GM19099 (cell line): ENCODE measurements at regions not wholly inside any gene's neighbourhood (a gene's known extent, or its start where the extent isn't known, plus 50 kb on each side); places are given as distances from the start of the nearest gene placed in this dataset.

ENCODE experiments used
- POLR2A ChIP-seq: IDR thresholded peaks from 3 replicates; pipeline ENCODE4 v1.6.1; 2011; ENCODE audit warnings: low read depth; ENCODE audit not compliant: insufficient read length; ENCODE audit errors: extremely low read depth

- no peak for TF ChIP-seq POLR2A
Observed at GRCh38 chr1:82158981-82159380, 358.2 kb downstream of the ADGRL2 start.

DNA sequence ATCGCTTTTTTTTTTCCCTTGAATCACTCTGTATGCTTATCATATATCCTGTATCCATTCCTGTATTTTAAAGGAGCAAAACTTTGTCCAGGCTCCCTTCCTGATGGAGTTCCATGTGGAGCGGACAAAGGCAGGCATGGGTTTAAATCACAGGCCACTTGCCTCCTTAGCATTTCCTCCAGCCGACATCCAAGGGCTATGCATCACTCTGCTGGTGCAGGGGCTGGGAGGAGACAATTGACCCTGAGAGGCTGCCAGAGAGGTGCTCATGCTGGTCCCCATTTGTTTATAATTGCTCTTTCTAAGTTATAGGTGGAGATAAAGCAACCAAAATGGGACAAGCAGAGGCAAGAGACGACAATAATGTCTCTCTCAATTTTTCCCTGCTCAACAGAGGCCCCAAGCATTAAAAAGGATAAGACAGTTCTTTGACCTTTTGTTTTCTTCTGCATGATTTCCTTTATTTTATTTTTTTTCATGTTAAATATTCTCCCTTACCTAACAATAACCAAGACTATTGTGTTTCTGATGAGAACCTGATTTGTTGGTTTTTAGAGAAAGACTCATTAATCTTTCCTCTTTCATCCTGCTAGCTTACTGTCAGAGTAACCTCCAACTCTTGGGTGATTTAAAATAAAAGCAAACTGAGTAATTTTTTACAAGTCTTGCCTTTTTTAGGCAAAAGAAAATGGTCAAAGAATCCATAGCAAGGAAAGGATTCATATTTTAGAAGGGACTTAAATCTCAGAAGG is 353.7 kb downstream of the ADGRL2 start:
- no peak for TF ChIP-seq POLR2A

GRCh38 chr1:82153752-82154151 is 353.0 kb downstream of the ADGRL2 start:
- no peak for TF ChIP-seq POLR2A

DNA sequence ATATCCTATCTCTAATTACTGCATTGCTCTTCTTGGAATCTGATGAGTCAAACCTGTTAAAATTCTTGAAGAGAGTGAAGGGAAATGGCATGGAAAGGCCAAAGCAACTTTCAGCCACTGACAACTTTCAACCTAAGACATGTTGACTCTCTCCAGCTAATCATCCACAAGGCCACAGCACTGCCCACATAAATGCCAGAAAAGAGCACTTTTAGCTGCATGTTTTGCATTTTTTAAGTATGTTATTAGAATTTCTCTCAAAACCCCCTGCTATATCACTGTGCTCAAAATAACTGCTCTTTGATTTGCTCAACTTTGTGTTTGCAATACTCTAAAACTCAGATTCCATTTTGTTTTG is 352.5 kb downstream of the ADGRL2 start:
- no peak for TF ChIP-seq POLR2A

GRCh38 chr1:82152356-82153271 is 351.9 kb downstream of the ADGRL2 start:
- TF ChIP-seq POLR2A: no peak

DNA sequence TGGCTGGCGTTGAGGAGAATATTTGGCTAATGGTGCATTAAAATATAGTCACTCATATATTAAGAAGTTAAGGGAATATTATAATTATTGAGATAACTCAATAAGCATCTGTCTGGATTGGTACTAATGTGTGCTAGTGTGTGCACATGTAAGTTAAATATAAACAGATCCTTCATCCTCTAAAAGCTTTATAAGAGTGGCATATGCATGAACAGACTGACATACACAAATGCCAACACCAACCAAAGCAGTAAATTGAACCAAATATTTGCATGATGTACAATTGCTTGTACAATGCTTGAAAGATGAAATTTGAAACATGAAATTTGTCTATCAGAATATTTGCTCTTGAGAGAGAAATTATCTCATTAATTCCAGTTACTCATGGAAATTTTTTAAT is 344.9 kb downstream of the ADGRL2 start:
- TF ChIP-seq POLR2A: no peak

DNA sequence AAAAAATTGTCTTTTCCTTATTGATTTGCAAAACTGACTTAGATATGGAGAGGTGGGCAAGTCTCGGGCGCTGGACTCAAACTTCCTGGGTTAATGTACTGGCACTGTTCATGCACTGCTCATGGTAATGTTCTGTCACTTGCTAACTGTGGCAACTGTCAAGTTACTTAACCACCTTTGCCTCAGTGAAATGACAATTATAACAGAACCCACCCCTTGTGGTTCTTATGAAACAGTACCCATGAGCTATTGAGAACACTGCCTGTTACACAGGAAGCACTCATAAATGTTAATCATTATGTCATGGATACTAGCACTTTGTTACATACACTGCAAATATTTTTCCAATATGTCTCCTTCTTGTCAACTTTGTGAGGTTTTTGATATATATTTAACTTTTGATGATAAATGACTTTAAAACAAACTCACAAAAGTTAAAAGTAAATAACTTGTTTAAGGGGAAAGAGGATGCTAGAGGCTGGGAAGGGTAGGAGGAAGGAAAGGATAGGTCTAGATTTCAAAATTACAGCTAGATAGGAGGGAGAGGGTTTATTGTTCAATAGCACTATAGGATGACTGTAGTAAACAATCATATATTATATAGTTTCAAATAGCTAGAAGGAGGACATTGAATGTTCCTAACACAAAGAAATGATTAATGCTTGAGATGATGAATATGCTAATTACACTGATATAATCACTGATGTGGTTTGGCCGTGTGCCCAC is 342.5 kb downstream of the ADGRL2 start:
- no peak for TF ChIP-seq POLR2A

DNA sequence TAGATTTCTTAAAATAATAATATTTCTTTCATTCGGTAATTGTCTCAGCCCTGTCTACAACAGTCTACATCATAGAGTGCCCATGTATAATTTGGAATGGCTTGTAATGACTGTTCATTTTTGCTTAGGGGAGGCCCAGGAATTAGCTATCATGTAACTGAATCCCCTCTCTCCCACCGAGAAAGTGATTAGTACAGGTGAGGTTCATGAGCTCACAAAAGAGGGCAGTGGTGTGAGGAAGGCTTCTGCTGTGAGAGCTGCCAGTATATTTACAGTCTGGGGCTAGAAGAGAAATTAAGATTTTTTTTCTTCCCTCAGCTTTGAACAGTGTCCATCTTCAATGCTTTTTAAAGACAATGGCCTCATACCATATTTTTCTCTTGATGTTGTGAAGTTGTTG is 340.7 kb downstream of the ADGRL2 start:
- TF ChIP-seq POLR2A: no peak

DNA sequence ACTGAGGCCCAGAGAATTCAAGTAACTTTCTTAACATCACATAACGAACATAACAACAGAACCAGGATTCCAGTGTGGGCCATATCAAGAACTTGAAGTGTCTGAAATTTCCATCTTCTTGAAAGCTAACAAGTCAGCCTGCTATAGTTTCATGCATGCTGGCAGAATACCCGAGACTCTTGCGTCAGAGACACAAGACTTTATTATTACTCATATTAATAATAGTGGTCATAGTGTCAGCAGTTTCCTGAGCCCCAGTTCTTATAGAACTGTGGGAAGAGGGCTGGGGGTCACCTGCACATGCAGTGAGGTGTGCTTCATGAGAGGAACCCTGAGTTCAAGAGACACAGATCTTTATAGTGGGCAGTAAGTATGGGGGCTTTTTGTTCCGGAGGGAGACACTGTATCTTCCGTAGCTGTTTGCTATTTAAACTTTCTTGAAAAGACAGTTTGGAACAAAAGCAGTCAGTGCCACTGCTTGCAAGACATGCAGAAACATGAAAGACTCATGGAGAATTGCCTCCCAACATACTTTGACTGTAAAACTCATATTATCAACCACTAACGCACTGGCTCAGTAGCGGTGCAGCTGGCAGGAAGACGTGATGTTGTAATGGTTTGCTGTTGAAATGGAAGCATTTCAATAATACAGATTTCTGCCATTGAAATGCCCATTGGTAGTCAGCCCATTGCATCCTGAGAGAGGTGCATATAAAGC is 339.2 kb downstream of the ADGRL2 start:
- TF ChIP-seq POLR2A: no peak

- no peak for TF ChIP-seq POLR2A
Observed at GRCh38 chr1:82125866-82126265, 325.1 kb downstream of the ADGRL2 start.

DNA sequence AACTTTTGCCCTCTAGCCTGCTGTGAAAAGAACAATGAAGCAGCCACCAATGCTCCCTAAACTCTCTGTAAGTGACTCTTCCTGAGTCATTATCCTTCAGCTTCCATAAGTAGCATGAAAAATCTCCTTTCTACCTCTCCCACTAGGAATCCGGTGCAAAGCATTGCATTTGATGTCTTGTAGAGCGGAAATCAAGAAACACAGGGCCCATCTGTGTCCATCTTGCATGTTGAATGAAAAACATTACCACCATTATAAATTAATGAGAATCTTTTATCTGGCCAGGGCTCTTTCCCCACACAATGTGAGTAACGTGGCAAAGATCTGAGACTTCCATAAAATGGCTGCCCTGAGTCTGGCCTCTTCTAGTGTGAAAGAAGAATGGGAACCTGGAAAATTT is 324.4 kb downstream of the ADGRL2 start:
- no peak for TF ChIP-seq POLR2A

GRCh38 chr1:82121421-82121820 is 320.7 kb downstream of the ADGRL2 start:
- TF ChIP-seq POLR2A: no peak

- TF ChIP-seq POLR2A: no peak
Observed at GRCh38 chr1:82116105-82116504, 315.4 kb downstream of the ADGRL2 start.

DNA sequence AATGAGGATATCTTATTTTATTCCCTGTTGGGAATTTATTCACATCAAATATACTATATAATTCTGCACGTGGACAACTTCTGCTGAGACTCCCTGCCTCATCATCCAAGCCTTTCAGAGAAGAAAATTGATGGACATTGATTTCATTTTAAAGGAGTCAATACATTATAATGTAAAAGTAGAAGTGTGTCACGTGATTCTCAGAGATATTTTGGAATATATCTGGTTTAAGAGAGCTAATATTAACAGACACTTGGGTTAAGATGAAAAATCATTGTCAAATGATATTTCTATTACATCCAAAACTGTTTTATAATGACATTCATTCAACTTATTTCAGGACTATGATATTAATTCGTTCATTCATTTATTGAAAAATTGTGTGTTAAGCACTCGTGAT is 314.2 kb downstream of the ADGRL2 start:
- no peak for TF ChIP-seq POLR2A
